Parathyroid adenoma (tissue), 2 donors: ENCODE measurements at regions not wholly inside any gene's neighbourhood (a gene's known extent, or its start where the extent isn't known, plus 50 kb on each side); places are given as distances from the start of the nearest gene placed in this dataset.

Experiments used
- H2AFZ ChIP-seq: fragments of 300-600 bp; sonication (generic); one replicate; pipeline ENCODE4 v1.7.0; 2017; ENCODE audit warnings: antibody characterized with exemption, mild to moderate bottlenecking
- H3K27ac ChIP-seq: fragments of 300-600 bp; sonication (generic); one replicate; pipeline ENCODE4 v1.7.0; 2017
- H3K27me3 ChIP-seq: fragments of 300-600 bp; sonication (generic); one replicate; pipeline ENCODE4 v1.7.0; 2017; ENCODE audit warnings: low read length; ENCODE audit not compliant: control insufficient read depth, insufficient read depth
- H3K36me3 ChIP-seq: fragments of 300-600 bp; sonication (generic); one replicate; pipeline ENCODE4 v1.7.0; 2017; ENCODE audit warnings: low read length; ENCODE audit not compliant: control insufficient read depth, insufficient read depth
- H3K4me1 ChIP-seq: fragments of 300-600 bp; sonication (generic); one replicate; pipeline ENCODE4 v1.7.0; 2017; ENCODE audit warnings: control low read depth
- H3K4me2 ChIP-seq: fragments of 300-600 bp; sonication (generic); one replicate; pipeline ENCODE4 v1.7.0; 2017; ENCODE audit warnings: low read length
- H3K4me3 ChIP-seq: fragments of 300-600 bp; sonication (generic); one replicate; pipeline ENCODE4 v1.7.0; 2017; ENCODE audit warnings: low read depth, low read length
- H3K79me2 ChIP-seq: fragments of 300-600 bp; sonication (generic); one replicate; pipeline ENCODE4 v1.7.0; 2017; ENCODE audit warnings: control low read depth
- H3K9ac ChIP-seq: fragments of 300-600 bp; sonication (generic); one replicate; pipeline ENCODE4 v1.7.0; 2017; ENCODE audit warnings: mild to moderate bottlenecking
- H3K9me3 ChIP-seq: fragments of 300-600 bp; sonication (generic); one replicate; pipeline ENCODE4 v1.7.0; 2017; ENCODE audit warnings: low read length; ENCODE audit not compliant: control insufficient read depth
- TF ChIP-seq, protein P1 (sequence below): fragments of 300-600 bp; sonication (generic); IDR thresholded peaks from one replicate; pipeline ENCODE4 v1.7.0; 2017; ENCODE audit warnings: antibody characterized with exemption, mild to moderate bottlenecking
- donor health status: primary hyperparathyroidism.

DNA sequence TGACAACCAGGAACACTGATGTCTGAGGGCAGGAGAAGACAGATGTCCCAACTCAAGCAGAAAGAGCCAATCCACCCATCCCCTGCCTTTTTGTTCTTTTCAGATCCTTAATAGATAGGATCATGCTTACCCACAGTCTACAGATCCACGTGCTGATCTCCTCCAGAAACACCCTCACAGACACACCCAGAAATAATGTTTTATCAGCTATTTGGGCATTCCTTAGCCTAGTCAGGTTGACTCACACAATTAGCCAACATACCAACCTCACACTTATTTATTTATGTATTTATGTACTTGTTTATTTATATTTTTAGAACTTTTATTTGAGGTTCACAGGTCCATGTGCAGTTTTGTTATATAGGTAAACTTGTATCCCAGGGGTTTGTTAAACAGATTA is 151.5 kb upstream of the IL12B start:
- no peaks in the 10 kb centered on the region for H3K4me1 ChIP-seq
- TF ChIP-seq, protein P1, sequence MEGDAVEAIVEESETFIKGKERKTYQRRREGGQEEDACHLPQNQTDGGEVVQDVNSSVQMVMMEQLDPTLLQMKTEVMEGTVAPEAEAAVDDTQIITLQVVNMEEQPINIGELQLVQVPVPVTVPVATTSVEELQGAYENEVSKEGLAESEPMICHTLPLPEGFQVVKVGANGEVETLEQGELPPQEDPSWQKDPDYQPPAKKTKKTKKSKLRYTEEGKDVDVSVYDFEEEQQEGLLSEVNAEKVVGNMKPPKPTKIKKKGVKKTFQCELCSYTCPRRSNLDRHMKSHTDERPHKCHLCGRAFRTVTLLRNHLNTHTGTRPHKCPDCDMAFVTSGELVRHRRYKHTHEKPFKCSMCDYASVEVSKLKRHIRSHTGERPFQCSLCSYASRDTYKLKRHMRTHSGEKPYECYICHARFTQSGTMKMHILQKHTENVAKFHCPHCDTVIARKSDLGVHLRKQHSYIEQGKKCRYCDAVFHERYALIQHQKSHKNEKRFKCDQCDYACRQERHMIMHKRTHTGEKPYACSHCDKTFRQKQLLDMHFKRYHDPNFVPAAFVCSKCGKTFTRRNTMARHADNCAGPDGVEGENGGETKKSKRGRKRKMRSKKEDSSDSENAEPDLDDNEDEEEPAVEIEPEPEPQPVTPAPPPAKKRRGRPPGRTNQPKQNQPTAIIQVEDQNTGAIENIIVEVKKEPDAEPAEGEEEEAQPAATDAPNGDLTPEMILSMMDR, result no peak
- H3K9ac ChIP-seq, result no peak overlapping the region
- H3K27me3 ChIP-seq, result no peaks in the 10 kb centered on the region
- no peaks in the 10 kb centered on the region for H3K9me3 ChIP-seq
- H3K27ac ChIP-seq, result no peak overlapping the region
- H3K4me3 ChIP-seq, result no peak overlapping the region
- H3K4me2 ChIP-seq, result no peak overlapping the region
- no peak overlapping the region for H2AFZ ChIP-seq
- H3K79me2 ChIP-seq, result no peaks in the 10 kb centered on the region
- no peaks in the 10 kb centered on the region for H3K36me3 ChIP-seq

DNA sequence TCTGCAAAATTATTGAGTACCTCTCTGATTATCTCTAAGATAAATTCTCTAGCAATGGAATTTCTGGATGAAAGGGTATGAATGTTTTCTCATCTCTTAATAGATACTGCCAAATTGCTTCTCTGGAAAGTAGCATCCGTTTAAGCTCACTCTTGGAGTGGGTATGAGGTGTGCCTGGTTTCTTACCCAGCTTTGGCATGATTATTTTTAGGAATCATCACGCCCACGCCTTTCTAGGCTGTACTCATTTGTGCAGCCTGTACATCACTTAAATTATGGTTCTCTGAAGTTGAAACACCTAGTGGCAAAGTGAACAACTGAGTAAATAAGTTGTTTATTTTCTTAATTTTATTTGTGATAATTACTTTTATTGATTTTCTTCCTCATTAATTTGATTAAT is 156.5 kb upstream of the IL12B start:
- H3K27ac ChIP-seq, result no peak overlapping the region

DNA sequence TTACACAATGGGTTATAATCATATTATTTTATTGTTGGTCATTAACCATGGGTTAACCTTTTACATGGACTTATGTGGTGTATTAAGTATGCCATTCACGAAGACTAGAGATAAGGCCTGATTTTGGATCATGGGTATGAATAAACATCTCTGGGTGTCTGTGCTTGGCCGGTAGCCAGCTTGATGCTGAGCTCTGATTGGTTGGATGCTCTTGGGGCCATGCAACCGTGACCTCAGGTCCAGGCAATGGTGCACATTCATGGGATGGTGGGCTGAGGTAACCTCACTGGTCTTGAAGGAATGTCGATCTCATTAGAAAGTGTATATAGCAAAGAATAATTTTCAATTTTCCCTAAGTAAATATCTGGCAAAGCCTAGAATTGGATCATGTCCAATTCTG is 158.2 kb upstream of the IL12B start:
- H3K79me2 ChIP-seq, result no peaks in the 10 kb centered on the region
- H3K36me3 ChIP-seq, result no peaks in the 10 kb centered on the region
- H3K9me3 ChIP-seq, result no peaks in the 10 kb centered on the region
- no peak overlapping the region for H3K9ac ChIP-seq
- no peak overlapping the region for H2AFZ ChIP-seq
- H3K27ac ChIP-seq, result no peak overlapping the region
- no peaks in the 10 kb centered on the region for H3K27me3 ChIP-seq
- H3K4me2 ChIP-seq, result no peak overlapping the region
- H3K4me3 ChIP-seq, result no peak overlapping the region
- TF ChIP-seq, protein P1, result no peak
- no peaks in the 10 kb centered on the region for H3K4me1 ChIP-seq

More for the DNA sequence above, 156.5 kb upstream of the IL12B start:
- no peak overlapping the region for H3K4me2 ChIP-seq
- no peaks in the 10 kb centered on the region for H3K27me3 ChIP-seq
- no peak overlapping the region for H2AFZ ChIP-seq
- no peaks in the 10 kb centered on the region for H3K4me1 ChIP-seq
- no peak overlapping the region for H3K4me3 ChIP-seq
- TF ChIP-seq, protein P1, result no peak
- H3K9me3 ChIP-seq, result no peaks in the 10 kb centered on the region
- H3K79me2 ChIP-seq, result no peaks in the 10 kb centered on the region
- H3K9ac ChIP-seq, result no peak overlapping the region
- H3K36me3 ChIP-seq, result no peaks in the 10 kb centered on the region

DNA sequence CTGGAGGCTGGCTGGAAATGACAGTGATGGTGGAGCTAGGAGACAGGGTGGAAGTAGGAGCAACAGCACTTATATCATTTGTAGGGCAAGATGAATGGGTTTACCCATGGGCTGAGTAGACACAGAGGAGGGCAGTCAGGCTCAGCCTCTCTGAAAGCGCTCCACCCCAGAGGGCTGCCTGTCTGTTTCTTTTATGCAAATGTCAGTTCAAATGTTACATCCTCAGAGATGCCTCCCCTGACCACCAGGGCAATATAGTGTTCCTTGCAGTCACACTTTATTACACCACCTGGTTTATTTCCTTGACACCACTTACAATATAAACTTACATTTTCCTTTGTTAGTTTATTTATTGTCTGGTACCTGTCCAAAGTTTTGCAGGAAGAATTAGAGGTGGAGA is 159.5 kb upstream of the IL12B start:
- Histone ChIP-seq H3K79me2 (no peaks in the 10 kb centered on the region), H3K27ac (no peak overlapping the region), H3K9me3 (no peaks in the 10 kb centered on the region), H3K9ac (no peak overlapping the region), H3K4me3 (no peak overlapping the region), H2AFZ (no peak overlapping the region), H3K4me2 (no peak overlapping the region), H3K4me1 (no peaks in the 10 kb centered on the region), H3K27me3 (no peaks in the 10 kb centered on the region), H3K36me3 (no peaks in the 10 kb centered on the region)
- TF ChIP-seq, protein P1, result no peak

DNA sequence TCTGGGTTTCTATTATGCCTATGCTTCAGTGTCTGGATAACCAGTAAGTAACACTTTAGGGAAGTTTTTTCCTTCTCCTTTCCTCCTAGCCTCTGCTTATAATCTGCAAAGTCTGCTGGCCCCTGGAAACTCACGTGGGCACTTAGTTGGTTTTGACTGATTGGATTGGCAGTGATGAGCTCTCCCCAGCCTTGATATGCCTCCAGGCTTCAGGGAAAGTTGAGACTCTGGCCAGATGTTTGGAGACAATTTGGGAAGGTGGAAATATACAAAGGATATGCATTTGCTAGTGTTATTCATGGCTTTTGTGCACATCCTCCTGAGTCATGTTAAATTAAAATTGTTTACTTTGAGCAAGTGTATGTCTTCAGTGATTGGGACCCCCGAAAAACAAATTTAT is 160.2 kb upstream of the IL12B start:
- H3K27ac ChIP-seq, result no peak overlapping the region
- no peaks in the 10 kb centered on the region for H3K4me1 ChIP-seq
- H3K9ac ChIP-seq, result no peak overlapping the region
- no peak overlapping the region for H2AFZ ChIP-seq
- TF ChIP-seq, protein P1, result no peak
- H3K9me3 ChIP-seq, result no peaks in the 10 kb centered on the region
- no peaks in the 10 kb centered on the region for H3K79me2 ChIP-seq
- H3K4me3 ChIP-seq, result no peak overlapping the region
- H3K27me3 ChIP-seq, result no peaks in the 10 kb centered on the region
- no peaks in the 10 kb centered on the region for H3K36me3 ChIP-seq
- no peak overlapping the region for H3K4me2 ChIP-seq
